Ovary (tissue), 7 donors: ENCODE measurements at regions not wholly inside any gene's neighbourhood (a gene's known extent, or its start where the extent isn't known, plus 50 kb on each side); places are given as distances from the start of the nearest gene placed in this dataset.

Experiments used
- DNase-seq, 5 donors: peaks; one replicate each; pipeline ENCODE4 v3.0.0-alpha.2; 2019 to 2020
- H3K27ac ChIP-seq, 2 donors: fragments of 200-600 bp; one replicate each; pipeline versions ENCODE4 v1.5.1 to v1.8.0; 2019 to 2022
- H3K27me3 ChIP-seq: fragments of 200-600 bp; one replicate; pipeline ENCODE4 v1.8.0; 2022
- H3K36me3 ChIP-seq: fragments of 200-600 bp; sonication (generic); one replicate; pipeline ENCODE4 v1.5.1; 2019
- H3K4me1 ChIP-seq: one replicate; pipeline ENCODE4 v1.8.1; 2013; ENCODE audit warnings: mild to moderate bottlenecking, moderate library complexity; ENCODE audit not compliant: insufficient read depth
- H3K4me3 ChIP-seq: fragments of 200-600 bp; sonication (generic); one replicate; pipeline ENCODE4 v1.5.1; 2017
- H3K9me3 ChIP-seq, 2 donors: fragments of 200-600 bp in 1 of 2; sonication (generic) in 1 of 2; one replicate each; pipeline versions ENCODE4 v1.5.1 to v1.8.1; 2013 to 2019; ENCODE audit warnings: mild to moderate bottlenecking in 1 of 2, moderate library complexity in 1 of 2
- EP300 ChIP-seq: sonication (generic); formaldehyde crosslinking; IDR thresholded peaks from one replicate; pipeline ENCODE4 v1.6.1; 2017; ENCODE audit warnings: antibody characterized with exemption
- POLR2A ChIP-seq: fragments of 450-650 bp; IDR thresholded peaks from one replicate; pipeline ENCODE4 v1.6.1; 2017; ENCODE audit warnings: antibody characterized with exemption, mild to moderate bottlenecking, moderate library complexity
- WGBS, 3 donors: extraction: QIAGEN DNeasy Blood & Tissue Kit in 1 of 3; methylation state at CpG; one replicate each; pipeline versions ENCODE4 v1.1.5 to v1.1.7; 2013 to 2017; 5-methylcytosine and 5-hydroxymethylcytosine counted together
- intact Hi-C, 4 donors: fragments of 100-400 bp; cut with DNase I; formaldehyde crosslinking; loops; one replicate each; pipeline versions ENCODE4 v1.11.0 to v1.15.1; 2022 to 2023
- TF ChIP-seq, protein P1 (sequence below), 3 donors: fragments of 450-650 bp in 2 of 3; fragments of 200-600 bp in 1 of 3; IDR thresholded peaks; one replicate each; pipeline versions ENCODE4 v1.5.1 to v1.8.0; 2016 to 2022; ENCODE audit warnings: antibody characterized with exemption in 3 of 3, mild to moderate bottlenecking in 1 of 3
- donor health status: DM: no; HTN: no; CAD: no; lungs with moderate emphysema.
- donor health status: DM: no; HTN: no; CAD: no.
- donor health status: Bipolar disorder and iron deficiency.
- donor health status: DM: no; HTN: no; CAD: no.
- donor health status: DM: yes; HTN: yes; CAD: no.

DNA sequence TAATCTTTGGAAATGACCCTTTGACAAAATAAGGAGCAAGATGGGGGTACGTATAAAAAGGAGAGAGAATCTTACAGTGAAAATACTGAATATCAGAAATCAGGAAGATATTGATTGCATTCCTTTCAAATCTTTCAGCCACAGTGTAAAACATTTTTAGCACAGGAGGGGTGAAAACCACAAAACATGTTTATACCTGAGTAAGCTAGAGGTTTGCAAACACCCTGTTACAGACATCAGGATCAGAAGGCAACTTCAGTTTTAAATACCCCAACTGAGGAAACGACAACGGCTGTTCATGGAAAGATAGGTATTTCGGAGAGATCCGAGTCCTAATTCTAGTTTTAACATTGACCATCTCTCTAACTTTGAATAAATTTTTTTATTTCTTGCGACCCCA, 69.1 kb upstream of the ITGB1 start:
- DNase-seq = no peak
- intact Hi-C loops = no loop called here
- TF ChIP-seq, protein P1, sequence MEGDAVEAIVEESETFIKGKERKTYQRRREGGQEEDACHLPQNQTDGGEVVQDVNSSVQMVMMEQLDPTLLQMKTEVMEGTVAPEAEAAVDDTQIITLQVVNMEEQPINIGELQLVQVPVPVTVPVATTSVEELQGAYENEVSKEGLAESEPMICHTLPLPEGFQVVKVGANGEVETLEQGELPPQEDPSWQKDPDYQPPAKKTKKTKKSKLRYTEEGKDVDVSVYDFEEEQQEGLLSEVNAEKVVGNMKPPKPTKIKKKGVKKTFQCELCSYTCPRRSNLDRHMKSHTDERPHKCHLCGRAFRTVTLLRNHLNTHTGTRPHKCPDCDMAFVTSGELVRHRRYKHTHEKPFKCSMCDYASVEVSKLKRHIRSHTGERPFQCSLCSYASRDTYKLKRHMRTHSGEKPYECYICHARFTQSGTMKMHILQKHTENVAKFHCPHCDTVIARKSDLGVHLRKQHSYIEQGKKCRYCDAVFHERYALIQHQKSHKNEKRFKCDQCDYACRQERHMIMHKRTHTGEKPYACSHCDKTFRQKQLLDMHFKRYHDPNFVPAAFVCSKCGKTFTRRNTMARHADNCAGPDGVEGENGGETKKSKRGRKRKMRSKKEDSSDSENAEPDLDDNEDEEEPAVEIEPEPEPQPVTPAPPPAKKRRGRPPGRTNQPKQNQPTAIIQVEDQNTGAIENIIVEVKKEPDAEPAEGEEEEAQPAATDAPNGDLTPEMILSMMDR (IDR thresholded peaks at IDR 0.05) = no peak
- TF ChIP-seq EP300 (no peak), POLR2A (no peak)
- no peaks in the 10 kb centered on the region for H3K36me3 ChIP-seq
- peaks cover 9% of the 10 kb centered on the region for H3K4me1 ChIP-seq
- no peaks in the 10 kb centered on the region for H3K9me3 ChIP-seq
- WGBS, 3 donors = 92 to 93% (median 93%) methylated on average over 6 of the region's 6 CpGs
- no peak overlapping the region for H3K4me3 ChIP-seq
- H3K27ac ChIP-seq = no peak overlapping the region
- no peaks in the 10 kb centered on the region for H3K27me3 ChIP-seq

DNA sequence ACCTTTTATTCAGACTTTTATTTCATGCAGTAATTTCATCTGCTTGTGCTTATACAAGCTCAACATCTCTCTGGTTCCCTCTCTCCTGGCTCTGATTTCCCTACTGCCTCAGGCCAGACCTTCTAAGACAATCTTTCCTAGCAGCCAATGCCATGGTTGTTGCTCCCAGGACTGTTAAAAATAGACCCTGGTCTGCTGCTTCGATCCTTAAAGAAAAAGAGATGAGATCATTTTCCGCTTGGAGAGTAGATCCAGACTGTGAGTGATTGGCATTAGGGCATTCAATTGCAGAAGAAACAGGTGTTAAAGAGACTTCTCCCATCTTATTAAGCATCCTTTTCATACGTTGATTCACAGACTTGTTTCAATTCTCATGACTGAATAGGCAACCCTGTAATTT, 68.4 kb upstream of the ITGB1 start:
- no peaks in the 10 kb centered on the region for H3K36me3 ChIP-seq
- TF ChIP-seq POLR2A = no peak
- TF ChIP-seq EP300 = no peak
- TF ChIP-seq, protein P1 (IDR thresholded peaks at IDR 0.05) = no peak
- intact Hi-C loops = no loop called here
- no peak overlapping the region for H3K4me3 ChIP-seq
- H3K27me3 ChIP-seq = no peaks in the 10 kb centered on the region
- DNase-seq = no peak
- WGBS, 3 donors = 57 to 69% (median 66%) methylated on average over 3 of the region's 3 CpGs
- H3K27ac ChIP-seq = no peak overlapping the region
- H3K4me1 ChIP-seq = peaks cover 9% of the 10 kb centered on the region
- H3K9me3 ChIP-seq = no peaks in the 10 kb centered on the region

DNA sequence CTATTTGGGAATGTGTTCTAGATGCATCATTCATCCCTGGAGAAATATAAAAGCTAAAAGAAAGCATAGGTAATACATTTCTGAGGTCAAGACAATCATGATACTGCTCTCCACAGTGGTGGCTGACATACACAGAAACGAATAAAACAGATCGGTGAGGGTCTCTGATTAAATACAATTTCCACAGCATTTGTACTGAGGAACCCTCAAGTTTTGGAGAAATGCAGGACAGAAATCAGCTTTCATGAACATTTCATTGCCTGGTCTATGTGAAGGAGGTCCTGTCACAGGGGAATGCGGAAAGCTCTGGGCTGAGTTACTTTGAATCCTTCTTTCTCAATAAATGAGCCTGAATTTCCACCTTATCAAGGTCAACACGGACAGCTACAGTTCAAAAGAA, 67.9 kb upstream of the ITGB1 start:
- no peak for DNase-seq
- no peak overlapping the region for H3K27ac ChIP-seq
- no peaks in the 10 kb centered on the region for H3K27me3 ChIP-seq
- no peaks in the 10 kb centered on the region for H3K36me3 ChIP-seq
- 64 to 87% (median 84%) methylated on average over 4 of the region's 4 CpGs for WGBS, 3 donors
- intact Hi-C loops = no loop called here
- no peak overlapping the region for H3K4me3 ChIP-seq
- peaks cover 9% of the 10 kb centered on the region for H3K4me1 ChIP-seq
- TF ChIP-seq POLR2A = no peak
- TF ChIP-seq, protein P1 (IDR thresholded peaks at IDR 0.05) = no peak
- TF ChIP-seq EP300 = no peak
- no peaks in the 10 kb centered on the region for H3K9me3 ChIP-seq

DNA sequence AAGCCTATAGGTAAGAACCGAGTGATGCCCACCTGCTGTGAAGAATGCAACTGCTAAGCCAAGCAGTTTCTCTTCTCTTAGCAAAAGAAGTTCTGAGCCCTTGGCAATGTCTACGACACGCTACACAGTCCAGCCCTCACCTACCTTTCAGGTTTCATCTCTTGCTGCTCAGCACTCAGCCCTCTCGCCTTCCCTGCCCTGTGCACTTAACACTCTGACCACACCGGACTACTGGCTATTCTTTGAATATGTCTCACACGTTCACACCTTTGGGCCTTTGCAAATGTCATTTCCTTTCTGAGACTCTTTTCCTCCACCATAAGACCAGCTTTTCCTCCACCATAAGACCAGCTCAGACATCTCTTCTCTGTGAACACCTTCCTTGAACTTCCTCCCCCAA, 67.0 kb upstream of the ITGB1 start:
- no peak overlapping the region for H3K27ac ChIP-seq
- intact Hi-C loops = no loop called here
- no peaks in the 10 kb centered on the region for H3K36me3 ChIP-seq
- TF ChIP-seq, protein P1 (IDR thresholded peaks at IDR 0.05) = no peak
- TF ChIP-seq POLR2A = no peak
- no peak for TF ChIP-seq EP300
- no peak overlapping the region for H3K4me3 ChIP-seq
- no peaks in the 10 kb centered on the region for H3K27me3 ChIP-seq
- no peaks in the 10 kb centered on the region for H3K9me3 ChIP-seq
- DNase-seq = no peak
- 83 to 91% (median 86%) methylated on average over 6 of the region's 6 CpGs for WGBS, 3 donors
- H3K4me1 ChIP-seq = peaks cover 3% of the 10 kb centered on the region

DNA sequence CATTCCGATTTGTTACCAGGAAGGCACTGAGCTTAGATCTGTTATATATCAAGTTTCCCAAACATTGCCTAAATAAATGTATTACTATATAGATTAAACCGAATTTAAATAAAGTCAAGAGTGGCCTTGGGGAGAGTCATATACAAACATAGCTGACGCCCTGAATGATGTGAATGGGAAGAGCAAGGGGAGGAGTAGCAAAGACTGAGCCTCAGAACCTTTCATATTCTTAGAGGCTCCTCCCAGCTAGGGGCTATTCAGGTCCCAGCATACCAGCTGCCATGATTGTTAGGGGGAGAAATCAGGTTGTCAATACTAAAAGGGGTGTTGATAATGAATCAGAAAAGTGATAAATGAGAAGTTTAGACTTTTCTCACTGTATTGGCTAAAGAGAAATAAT, 64.7 kb upstream of the ITGB1 start:
- no peak overlapping the region for H3K27ac ChIP-seq
- no peaks in the 10 kb centered on the region for H3K9me3 ChIP-seq
- H3K36me3 ChIP-seq = no peaks in the 10 kb centered on the region
- intact Hi-C loops = no loop called here
- H3K4me3 ChIP-seq = no peak overlapping the region
- no peak for DNase-seq
- TF ChIP-seq, protein P1 (IDR thresholded peaks at IDR 0.05) = no peak
- TF ChIP-seq POLR2A = no peak
- no peak for TF ChIP-seq EP300
- 82 to 89% (median 89%) methylated on average over 3 of the region's 3 CpGs for WGBS, 3 donors
- no peaks in the 10 kb centered on the region for H3K4me1 ChIP-seq
- no peaks in the 10 kb centered on the region for H3K27me3 ChIP-seq
